ENCODE measurements at regions not wholly inside any gene's neighbourhood (a gene's known extent, or its start where the extent isn't known, plus 50 kb on each side); places are given as distances from the start of the nearest gene placed in this dataset.

GRCh38 chr6:71724456-71725125, 161.8 kb upstream of the RIMS1 start:
- TF ChIP-seq CTCF (IDR thresholded peaks at IDR 0.05), result no peak
- no peak for TF ChIP-seq POLR2A (IDR thresholded peaks at IDR 0.05)
